DMS153 (cell line): ENCODE measurements at regions not wholly inside any gene's neighbourhood (a gene's known extent, or its start where the extent isn't known, plus 50 kb on each side); places are given as distances from the start of the nearest gene placed in this dataset.

Experiments
- DNase-seq: peaks from one replicate; lab custom pipeline; 2025; lab: John Stamatoyannopoulos, UW

GRCh38 chr4:176981074-176981473 lies 188.4 kb upstream of the VEGFC start:
- no peak for DNase-seq

- no peak for DNase-seq
Measured at GRCh38 chr4:176981551-176981950, 188.8 kb upstream of the VEGFC start.

DNA sequence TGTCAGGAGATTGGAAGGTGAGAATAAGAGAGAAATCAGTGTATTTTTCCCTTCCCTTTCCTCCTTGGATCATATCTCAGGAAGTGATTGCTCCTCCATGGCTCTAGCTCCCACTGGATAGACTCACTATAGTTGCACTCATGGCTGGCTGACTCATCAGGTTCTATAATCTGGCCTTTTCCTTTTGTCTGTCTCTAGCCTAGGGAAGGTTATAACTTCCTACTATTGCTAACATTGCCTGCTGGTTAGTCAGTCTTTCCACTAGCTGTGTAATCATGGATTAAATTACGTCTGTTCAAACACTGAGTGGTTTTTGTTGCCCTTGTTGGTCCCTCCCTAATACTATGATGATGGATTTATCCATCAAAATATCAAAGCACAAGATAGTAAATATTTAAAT lies 195.5 kb upstream of the VEGFC start:
- peak; percentile 38 for DNase-seq

DNA sequence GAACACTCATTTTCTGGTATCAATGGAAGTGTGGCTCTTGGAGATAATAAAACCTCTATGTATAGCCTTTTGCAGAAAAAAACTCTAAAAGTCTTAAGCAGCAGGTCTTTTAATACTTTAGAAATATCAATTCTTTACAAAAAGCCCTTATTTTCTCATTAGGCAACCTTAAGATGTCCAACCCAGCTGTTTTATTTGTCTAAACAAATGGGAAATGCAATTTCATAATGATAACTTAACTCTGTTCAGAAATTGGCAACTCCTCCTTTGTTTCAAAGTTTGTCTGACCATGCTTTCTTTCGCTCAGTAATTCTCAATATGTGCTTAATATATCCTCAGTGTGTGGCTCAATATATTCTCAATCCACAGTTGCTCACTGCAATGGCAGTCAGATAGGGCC lies 196.5 kb upstream of the VEGFC start:
- no peak for DNase-seq

- DNase-seq = no peak
Measured at GRCh38 chr4:176999935-177000543, 207.3 kb upstream of the VEGFC start.

- DNase-seq = no peak
Measured at GRCh38 chr4:177001271-177002175, 208.8 kb upstream of the VEGFC start.

DNA sequence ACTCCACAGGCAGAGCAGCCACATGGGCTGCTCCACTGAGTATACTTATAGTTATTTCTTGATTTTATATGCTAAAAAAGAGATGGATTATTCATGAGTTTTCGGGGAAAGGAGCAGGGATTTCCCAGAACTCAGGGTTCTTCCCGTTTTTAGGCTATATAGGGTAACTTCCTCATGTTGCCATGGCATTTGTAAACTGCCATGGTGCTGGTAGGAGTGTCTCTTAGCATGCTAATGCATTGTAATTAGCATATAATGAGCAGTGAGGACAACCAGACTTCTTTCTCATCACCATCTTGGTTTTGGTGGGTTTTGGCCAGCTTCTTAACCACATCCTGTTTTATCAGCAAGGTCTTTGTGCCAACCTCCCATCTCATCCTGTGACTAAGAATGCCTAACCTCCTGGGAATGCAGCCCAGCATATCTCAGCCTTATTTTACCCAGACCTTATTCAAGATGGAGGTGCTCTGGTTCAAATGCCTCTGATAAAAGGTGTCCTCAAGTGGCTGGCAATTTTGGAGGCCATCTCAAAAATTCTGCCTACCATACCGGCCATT lies 213.0 kb upstream of the VEGFC start:
- DNase-seq = no peak

- DNase-seq = no peak
Measured at GRCh38 chr4:177006331-177006730, 213.6 kb upstream of the VEGFC start.

GRCh38 chr4:177008071-177008835 lies 215.5 kb upstream of the VEGFC start:
- no peak for DNase-seq

DNA sequence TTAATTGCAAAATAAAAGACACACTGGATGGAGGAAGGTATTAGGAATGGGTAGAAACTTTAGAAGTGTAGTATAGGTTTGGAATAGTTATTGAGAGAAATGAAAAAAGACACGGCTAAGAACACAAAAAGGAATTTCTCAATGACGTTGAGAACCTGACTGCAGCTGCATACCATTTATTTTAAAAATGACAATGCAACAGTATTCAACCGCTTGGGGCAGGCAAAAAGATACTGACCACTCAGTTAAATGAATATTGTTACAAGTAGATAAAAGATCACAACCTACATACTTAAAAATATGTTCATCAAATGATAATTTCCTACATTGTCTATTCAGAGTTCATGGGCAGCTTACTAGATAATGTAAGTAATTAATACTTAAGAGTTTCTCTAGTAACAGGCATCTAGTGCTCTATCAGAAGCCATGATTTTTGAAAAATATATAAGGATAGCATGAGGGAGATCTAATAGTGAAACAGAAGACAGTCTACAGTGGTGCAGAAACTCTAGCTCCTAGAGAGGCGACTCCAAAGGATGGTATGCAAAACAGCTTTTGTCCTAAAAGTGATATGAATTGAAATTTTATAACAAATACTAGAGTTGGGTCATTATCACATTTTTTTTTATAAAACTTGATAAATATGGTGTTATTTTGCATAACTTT lies 216.2 kb upstream of the VEGFC start:
- no peak for DNase-seq

- DNase-seq = no peak
Measured at GRCh38 chr4:177010418-177010817, 217.7 kb upstream of the VEGFC start.

GRCh38 chr4:177012918-177013545 lies 220.3 kb upstream of the VEGFC start:
- no peak for DNase-seq

GRCh38 chr4:177016541-177017141 lies 223.9 kb upstream of the VEGFC start:
- DNase-seq = no peak

DNA sequence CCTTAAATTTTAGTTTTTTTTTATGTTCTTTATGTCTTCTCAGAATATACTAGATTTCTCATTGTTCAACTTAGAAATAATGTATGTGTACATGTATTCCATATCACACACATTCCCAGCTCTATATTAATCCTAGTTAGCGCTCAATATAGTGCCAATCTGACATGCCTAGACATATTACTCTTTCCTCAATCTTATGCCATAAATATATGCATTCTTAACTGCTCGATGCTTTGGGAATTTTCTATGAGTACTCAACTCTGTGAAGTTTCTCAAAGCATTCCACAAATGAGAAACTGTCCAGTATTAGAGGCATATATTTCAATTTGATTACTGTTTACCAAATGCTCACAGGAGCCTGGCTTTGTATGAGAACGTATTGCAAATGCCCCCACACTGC lies 231.2 kb upstream of the VEGFC start:
- no peak for DNase-seq

DNA sequence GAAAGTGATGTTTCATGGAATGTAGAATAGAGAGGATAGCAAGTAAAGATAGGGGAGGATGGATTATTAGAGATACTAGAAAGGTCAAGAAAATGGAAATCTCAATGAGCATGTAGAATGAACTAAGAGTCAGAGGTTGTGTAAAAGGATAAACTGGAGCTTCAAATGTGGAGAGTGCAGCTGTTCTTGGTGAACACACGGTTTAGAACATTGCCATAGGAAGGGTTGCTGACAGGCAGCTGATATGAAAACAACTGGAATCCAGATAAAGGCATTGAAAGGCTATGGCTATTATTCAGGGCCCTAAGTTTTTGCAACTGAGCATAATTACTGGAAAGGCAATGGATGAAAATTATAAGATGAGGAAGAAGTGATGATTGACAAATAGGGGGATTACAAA lies 239.6 kb upstream of the VEGFC start:
- no peak for DNase-seq

- DNase-seq = no peak
Measured at GRCh38 chr4:177033135-177033534, 240.4 kb upstream of the VEGFC start.

DNA sequence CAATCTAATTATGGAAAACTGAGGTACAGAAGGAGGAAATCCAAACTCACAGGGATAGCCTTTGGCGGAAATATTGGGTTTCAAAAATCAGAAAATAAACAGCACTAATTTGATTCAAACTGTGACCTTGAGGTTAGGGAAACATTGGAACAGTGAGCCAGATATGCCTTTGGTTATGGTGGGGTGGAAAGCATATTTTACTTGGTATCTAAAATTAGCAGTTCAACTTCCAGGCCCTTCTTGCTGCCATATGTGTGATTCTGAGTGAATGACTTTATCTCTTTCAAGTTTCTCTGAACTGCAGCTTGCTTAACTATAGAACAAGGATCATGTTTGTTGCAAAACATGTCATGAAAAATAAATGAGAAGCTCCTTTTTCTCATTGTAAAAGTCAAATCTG lies 240.9 kb upstream of the VEGFC start:
- no peak for DNase-seq

- DNase-seq = no peak
Measured at GRCh38 chr4:177041356-177041755, 248.6 kb upstream of the VEGFC start.

DNA sequence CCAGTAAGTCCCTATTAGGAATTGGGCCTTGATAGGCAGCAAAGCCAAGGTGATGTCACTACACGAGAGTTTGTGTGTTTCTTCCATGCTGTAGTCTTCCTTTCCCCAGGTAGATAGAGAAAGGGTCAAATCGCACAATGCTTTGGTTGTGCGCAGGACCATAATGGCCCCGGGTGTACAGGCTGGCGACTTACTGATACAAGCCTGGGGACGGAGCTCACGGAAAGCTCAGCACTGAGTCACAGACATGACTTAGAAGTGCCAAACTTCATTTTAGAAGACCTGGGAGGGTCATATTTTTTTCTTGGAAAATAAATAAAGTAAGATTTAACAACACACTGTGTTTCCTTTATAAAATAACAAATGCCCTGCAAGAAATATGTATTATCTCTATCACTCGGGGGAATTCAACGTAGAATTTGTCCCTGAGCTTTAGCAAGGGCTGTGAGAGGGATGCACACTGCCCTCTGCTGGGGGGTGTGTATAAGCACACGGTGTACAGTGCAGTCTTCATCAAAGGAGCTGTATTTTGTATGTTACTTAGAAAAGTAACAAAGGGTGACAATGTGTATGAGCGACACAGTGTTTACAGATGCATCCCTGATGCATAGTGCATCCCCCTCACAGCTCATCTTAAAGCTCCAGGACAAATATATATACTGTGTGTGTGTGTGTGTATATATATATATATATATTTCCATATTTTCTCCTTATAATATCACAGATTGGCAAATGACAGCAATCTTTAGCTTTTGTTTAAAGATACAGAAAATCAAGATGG lies 254.5 kb upstream of the VEGFC start:
- DNase-seq = peak; percentile 2

GRCh38 chr4:177047851-177048174 lies 255.1 kb upstream of the VEGFC start:
- DNase-seq = no peak
